ENCODE measurements at regions not wholly inside any gene's neighbourhood (a gene's known extent, or its start where the extent isn't known, plus 50 kb on each side); places are given as distances from the start of the nearest gene placed in this dataset.
"Not testable (repeated sequence)": the region's sequence is repeated elsewhere in the genome, so short reads cannot be mapped to it uniquely, and the experiment has no call there.

DNA sequence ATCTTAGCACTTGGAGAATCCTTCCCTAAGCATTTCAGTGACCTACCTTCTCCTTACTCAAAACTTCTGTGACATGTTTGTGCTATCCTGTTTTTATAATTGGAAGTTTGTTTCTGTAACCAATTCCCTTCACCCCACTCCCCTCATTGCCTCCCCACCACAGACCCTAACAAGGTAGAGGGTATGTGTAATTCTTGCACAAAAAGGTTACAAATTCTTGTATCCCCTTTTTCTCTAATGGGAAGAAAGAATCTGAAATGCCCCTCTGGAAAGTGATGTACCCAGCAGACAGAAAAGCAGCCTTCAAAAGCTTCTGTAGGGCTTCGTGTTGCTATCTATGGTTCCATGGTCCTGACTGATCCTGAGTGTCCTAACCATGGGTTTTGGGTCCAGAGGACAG is 111.7 kb upstream of the TMEM170B start:
- no peak for DNase-seq

DNA sequence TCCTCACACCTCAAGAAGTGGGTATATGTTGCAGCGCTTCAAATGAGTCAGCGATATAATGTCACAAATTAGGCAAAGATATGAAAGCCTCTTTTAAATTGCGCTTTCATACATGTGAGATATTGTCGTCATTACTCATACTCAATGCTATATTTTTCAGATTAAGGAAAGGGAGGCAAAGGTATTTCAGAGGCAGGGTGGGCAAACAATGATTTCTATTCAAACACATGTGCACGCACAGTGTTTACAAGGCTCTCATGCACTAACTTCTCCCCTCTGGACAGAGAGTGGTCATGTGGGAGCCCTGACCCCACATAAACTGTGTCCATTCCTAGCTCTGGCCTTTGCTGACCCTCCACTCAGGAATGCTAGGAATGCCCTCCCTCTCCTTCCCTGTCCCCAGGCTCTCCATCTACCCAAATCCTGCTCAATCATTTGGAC is 112.1 kb upstream of the TMEM170B start:
- DNase-seq, result no peak

DNA sequence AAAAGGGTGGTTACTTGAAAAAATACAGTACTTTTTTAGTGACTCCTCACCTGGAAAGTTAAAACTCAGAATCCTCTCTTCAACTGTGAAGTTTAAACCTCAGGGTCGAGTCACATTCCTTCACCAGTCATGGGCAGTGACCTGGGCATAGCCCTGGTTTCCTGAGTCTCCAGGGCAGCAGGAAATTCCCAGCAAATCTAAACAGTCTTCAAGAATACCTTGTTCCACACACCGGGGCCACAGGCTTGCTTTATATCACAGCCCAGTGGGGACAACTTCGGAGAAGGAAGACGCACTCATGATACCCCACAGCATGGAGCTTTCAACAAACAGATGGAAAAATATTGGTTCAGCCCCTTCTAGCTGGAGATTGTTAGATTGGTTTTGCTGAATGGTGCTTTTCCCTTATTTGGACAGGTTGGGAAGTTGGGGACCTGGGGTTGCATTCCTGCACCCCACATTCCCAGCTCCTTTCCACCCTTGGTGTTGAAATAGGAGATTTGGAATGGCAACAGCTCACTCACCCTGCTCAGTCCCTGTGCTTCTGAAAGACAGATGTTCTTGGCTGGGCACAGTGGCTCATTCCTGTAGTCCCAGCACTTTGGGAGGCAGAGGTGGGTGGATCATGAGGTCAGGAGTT is 113.0 kb upstream of the TMEM170B start:
- no peak for DNase-seq

DNA sequence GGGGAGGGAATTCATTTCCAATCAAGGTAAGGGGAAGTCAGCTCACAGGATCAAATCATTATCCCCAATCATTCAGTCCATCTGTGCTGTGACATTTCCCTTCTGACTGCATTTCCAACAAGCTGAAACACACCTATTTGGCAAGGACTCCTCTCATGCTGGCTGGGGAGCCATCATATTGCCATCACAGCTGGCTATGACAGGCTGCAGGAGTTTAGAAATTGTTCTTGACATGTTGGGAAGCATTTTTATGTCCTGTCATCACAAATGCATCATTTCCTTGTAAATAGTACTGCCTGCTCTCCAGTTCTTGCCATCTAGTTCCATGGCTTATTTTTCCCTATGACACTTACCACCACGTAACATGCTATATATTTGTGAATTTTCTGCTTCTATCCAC is 113.9 kb upstream of the TMEM170B start:
- DNase-seq, result no peak

DNA sequence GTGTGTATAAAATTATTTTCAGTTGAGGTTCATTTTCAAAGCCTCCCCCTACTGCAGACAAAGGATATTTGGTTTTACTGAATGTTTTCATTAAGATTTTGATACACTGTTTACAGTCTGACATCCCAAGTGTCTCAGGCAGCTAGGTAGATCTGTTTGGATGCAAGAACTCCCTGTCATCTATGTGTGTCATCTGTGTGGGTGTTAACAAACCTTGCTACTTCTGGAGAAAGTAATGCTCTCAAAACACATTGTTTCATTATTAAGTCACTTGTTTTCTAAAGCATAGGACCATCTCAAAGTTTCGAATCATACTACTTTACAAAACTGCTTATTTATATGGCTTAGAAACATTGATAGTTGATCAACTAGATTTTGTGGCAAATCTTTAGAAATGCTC is 114.5 kb upstream of the TMEM170B start:
- DNase-seq, result no peak

DNA sequence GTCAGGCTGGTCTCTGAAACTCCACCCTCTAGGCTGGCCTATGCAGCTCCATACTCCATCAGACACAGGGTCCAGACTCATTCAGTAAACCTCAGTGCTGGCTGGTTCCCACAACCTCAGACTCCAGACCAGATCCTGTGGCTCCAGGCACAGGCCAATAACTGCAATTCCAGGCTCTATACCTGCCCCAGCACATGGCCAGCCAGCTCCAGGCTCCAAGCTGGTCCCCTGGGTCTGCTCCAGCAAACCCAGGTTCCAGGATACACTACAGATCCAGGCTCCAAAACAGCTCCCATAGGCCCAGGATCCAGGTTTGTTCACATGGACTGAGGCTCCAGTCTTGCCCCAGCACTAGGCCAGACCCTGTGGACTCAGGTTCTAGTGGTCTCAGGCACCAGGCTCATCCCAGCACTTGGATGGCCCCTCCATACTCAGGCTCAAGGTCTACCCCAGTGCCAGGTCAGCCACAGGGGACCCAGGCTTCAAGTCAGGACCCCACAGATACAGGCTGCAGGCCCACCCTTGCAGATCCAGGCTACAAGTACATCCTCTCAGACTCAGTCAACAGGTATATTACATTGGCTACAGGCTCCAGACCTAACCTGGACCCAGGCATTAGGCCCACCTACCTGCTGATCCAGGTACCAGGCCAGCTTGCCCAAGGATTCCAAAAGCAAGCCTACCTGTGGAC is 117.6 kb upstream of the TMEM170B start:
- no peak for DNase-seq

DNA sequence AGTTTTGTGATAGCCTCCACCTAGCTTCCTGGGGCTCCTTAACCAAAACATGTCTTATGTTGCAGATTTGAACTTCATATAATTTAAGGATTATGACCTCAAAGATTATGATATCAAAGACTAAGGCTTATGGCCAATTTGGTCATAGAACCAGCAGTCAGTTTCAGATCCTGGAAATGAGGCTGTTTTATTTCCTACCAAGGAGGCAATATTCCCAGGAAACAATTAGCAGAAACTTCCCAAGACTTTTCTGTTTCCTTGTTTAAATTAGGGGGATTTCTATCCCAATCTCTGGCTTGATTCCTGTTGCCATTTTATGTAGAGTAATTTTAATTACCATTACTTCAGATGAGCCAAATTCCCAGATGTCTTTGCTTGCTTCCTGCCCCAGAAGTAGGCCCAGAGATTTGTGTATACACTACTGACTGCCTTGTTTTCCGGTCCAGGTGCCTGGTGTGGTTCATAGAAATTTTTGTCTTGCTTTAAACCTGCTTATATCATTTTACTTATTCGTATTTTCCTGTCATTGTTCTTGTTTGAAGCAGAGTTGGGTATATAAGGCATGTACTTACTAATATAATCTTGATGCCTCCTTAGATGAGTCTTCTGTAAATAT is 119.2 kb upstream of the TMEM170B start:
- DNase-seq, result no peak

DNA sequence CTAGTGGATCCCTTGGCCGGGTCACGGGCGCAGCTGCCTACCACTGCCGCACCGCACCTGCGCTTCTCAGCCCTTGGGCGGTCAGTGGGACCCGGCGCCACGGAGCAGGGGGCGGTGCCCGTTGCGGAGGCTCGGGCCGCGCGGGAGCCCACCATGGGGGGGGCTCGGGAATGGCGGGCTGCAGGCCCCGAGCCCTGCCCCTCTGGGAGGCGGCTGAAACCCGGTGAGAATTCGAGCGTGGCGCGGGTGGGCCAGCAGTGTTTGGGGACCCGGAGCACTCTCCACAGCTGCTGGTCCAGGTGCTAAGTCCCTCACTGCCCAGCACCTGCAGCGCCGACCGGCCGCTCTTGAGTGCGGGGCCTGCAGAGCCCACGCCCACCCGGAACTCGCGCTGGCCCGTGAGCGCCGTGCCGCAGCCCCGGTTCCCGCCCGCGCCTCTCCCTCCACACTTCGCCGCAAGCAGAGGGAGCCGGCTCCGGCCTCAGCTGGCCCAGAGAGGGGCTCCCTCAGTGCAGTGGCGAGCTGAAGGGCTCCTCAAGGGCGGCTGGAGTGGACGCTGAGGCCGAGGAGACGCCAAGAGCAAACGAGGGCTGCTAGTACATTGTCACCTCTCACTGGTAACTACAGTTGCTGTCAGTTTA is 120.5 kb upstream of the TMEM170B start:
- no peak for DNase-seq

DNA sequence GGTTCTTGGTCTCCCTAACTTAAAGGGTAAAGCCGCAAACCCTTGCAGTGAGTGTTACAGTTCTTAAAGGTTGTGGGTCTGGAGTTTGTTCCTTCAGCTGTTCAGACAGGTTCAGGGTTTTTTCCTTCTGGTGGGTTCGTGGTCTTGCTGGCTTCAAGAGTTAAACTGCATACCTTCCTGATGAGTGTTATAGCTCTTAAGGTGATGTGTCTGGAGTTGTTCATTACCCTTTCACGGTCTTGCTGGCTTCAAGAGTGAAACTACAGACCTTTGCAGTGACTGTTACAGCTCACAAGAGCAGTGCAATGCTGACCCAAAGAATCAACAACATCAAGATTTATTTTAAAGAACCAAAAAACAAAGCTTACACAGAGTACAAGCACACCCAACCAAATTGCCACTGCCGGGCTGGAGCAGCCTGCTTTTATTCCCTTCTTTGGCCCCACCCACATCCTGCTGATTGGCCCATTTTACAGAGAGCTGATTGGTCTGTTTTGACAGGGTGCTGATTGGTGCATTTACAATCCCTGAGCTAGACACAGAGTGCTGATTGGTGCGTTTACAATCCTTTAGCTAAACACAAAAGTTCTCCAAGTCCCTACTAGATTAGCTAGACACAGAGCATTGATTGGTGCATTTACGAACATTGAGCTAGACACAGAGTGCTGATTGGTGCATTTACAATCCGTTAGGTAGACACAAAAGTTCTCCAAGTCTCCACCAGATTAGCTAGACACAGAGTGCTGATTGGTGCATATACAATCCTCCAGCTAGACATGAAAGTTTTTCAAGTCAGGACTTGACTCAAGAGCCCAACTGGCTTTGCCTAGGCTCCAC is 121.2 kb upstream of the TMEM170B start:
- not testable (repeated sequence) for DNase-seq

DNA sequence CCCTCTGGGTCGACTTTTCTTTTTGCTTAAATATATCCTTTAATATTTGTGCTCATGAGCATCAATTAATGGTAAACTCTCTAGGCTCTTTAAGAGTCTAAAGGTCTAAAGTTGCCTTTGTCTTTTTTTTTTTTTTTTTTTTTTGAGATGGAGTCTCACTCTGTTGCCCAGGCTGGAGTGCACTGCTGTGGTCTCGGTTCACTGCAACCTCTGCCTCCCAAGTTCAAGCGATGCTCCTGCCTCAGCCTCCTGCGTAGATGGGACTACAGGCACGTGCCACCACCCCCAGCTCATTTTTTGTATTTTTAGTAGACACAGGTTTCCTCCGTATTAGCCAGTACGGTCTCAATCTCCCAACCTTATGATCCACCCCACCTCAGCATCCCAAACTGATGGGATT is 122.0 kb upstream of the TMEM170B start:
- no peak for DNase-seq

DNA sequence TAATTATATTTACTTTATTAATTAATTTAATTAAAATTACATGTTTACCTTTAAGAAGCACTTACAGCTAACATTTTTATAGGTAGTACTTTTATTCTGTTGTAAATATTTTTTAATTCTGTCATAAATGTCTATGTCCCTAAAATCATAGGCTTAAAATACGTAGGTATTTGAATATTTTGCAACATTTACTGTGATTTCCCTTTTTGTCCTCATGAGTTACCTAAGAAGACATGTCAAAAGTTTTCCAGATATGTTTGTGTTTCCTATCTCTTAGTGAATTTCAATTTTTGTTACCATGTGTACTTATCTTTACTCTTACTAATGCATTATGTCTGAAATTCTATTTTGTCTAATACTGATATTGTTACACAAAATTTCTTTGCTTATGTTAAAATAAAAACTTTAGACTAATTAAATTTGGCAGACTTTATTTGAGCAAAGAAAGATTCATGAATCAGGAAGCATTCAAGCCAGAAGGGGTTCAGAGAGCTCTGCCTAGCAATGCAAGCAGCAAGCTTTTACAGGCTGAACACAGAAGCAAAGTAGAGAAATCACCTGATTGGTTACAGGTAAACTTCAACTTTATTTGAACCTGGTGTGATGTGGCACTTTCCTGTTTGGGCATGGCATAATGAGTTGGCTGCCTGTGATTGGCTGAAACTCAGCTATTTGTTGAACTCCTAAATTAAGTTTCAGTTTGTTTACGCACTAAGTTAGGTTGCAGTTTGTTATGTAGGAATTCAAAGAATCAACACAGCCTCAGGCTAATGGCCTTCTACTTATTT is 123.2 kb upstream of the TMEM170B start:
- no peak for DNase-seq

DNA sequence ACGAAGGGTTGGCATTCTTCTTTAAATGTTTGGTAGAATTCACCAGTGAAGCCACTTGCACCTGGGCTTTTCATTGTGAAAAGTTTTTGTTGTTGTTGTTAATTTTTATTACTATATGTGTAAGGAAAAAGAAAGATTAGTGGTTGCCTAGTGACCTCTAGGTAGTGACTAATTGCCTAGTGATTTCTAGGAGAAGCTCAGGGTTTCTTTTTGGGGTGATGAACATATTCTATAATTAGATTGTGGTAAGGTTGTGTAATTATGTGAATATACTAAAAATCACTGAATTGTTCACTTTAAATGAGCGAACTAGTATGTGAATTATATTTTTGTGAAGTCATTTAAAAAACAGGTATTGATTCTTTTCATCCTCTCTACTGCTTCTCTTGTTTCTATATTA is 123.8 kb upstream of the TMEM170B start:
- DNase-seq, result no peak

DNA sequence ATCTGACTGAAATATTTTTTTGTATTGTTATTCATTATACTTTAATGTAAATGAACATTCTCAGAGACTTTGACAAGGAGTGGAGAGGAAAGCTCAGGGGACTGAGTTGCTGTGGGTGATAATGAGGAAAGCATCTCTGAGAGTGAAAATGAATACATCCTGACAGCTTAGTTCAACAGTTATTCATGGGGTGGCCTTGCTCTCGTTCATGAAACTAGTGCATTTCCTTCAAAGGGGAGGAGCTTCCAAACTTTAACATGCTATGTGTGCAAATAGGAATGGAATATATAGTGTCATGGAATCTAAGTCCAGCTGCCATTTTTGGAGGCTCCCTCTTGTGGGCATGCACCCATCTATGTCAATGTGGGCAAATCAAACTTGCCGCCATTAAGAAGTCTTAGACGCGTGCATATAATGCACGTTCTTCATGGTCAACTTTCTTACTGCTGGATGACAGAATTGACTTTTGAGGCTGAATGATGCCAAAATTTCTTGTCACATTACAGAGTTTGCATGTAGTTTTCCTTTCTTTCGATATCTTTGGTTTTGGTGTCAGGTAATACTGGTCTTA is 124.3 kb upstream of the TMEM170B start:
- no peak for DNase-seq

DNA sequence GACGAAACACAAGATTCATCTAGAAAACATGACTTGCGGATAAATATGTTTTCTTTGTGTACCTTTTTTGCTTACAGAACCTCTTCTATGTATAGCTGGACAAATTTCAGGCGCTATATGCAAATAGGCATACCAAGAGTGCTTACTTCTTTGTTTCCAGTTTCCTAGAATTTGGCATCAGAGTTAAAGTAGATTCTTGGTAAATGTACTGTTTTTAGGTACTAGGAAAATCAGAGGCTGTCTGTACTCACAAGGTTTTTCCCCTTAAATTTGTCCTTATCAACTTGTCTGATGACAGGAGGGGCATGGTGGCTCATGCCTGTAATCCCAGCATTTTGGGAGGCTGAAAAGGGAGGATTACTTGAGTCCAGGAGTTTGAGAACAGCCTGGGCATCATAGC is 124.9 kb upstream of the TMEM170B start:
- DNase-seq, result no peak

DNA sequence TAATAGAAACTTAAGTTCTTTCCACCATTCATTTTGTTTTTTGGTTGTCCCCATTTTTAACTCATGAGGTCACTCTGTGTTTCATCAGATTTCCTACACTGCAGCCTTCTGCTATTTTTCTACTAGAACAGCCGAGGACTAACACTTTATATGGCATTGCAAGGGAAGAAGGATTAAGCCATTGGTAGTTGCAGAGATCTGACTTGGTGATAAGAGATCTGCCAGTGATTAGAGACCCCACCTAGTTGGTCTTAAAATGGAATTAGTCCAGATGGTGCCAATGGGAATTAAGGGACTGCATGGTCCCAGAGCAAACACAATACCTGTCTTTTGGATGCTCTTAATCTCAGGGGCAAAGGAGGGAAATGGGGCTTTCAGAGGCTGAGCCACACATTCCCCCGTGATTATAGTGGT is 125.5 kb upstream of the TMEM170B start:
- no peak for DNase-seq

DNA sequence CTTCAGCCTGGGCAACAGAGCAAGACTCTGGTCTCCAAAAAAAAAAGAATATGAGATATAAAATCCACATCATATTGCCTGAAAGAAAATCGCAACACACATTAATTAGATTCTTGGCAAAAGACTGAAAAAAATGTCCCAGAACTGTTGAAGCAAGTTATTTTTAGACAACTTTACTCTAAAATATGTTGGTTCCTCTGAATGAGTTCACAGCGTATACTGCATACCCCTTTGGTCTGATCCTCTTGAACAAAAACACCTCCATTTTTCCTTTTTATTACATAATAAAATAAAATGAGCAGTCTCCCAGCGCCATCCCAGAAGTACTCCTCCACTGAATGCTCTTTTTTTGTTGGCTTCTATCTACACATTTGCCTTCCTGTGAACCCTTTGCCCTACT is 126.0 kb upstream of the TMEM170B start:
- DNase-seq, result no peak

DNA sequence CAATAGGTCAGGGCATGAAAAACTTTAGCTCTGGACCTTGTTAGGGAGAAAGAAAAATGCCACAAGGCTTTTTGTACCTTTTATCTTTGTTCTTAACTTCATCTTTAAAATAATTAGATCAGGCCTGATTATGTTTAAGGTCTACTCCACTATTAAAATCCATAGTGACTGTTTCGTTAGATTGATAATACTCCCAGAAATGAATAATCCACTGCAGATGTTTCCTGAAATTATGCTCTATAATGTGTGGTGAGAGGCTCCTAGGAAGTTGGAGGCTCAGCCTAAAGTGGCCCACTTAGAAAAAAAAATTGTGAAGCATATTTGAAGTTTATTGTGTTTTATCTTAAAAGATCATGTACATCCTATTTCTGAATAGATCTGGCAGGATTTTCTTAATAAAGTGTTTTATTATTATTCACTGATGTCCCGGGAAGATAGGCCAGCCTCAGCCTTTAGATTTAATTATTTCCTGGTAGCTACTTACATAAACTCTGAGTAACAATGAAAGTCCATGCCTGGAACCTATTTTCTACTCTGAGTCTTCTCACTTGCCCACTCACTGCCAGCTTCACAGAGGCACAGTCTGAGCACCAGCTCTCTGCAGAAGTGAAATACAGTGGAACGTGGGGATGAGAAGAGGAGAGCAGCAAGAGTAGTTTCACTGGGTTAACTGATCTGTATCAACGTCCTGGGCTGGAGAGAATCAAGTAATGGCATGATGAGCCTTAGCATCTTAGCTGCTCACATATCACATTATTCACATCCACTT is 126.8 kb upstream of the TMEM170B start:
- no peak for DNase-seq

DNA sequence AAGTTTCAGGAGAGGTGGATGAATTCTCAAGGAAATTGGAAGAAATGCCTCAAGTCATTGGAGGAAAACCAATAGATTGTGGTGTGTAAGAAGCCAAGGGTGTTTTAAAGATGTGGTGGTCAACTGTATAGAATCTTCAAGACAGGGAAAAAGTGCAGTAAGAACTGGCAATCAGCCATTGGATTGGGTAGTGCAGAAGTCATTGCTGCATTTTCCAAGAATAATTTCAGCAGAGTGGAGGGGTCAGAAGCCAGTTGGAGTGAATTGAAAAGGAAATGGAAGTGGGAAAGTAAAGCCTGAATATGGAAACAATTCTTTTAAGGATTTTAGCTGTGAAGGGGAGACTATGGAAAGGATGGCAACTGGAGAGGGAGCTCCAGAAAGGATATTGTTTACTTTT is 128.2 kb upstream of the TMEM170B start:
- DNase-seq, result no peak

DNA sequence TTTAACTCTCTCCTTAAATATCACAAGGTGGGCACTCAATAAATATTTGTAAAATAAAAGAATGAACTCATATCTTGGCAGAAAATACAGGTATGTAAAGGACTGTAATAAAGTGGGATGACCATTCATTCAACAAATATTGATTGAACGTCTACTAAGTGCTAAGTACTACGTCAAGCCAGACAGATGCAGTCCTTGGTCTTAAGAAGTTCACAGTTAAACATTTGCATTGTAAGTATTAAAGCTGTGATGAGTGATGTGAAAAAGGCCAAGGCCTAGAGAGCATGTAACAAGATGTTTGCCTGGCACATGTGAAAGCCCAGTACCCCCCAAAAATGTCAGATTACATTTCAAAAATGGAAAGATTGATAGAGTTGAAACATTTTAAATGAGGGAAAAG is 130.1 kb upstream of the TMEM170B start:
- DNase-seq, result no peak

DNA sequence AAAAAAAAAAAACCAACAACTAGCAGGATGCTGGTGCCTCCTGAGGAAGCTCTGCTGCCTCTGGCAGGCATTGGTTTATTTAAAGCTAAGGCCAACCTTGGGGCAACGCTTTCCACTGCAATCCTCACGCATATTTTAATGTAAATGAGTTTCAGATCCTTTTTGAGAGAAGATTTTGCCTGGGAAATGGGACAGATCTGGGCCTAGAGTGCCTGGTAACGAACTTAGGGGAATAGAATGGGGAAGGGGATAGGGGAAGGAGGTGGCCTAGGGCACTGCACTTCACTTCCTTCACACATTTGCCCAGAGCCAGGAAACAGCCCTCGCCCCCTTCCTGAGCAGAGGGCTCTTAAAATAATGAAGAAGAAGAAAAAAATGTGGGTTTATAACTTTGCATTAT is 132.7 kb upstream of the TMEM170B start:
- DNase-seq, result peak; percentile 67 to 68

DNA sequence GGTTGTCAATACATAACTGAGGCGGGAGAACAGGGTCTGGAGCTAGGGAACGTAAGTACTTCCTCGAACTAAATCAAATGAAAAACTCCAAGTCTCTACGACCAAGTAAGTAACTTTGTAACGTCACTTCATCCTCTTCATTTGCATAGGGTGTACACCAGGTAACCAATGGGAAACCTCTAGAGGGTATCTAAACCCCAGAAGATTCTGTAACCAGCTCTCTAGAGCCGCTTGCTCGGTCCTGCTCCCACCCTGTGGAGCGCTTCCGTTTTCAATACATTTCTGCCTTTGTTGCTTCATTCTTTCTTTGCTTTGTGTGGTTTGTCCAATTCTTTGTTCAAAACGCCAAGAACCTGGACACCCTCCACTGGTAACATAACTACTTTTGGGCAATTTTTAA is 133.5 kb upstream of the TMEM170B start:
- no peak for DNase-seq

Data from Kasumi-1 (cell line).